Activated CD4-positive, CD25-positive, alpha-beta regulatory T cell (primary cell): ENCODE measurements at regions not wholly inside any gene's neighbourhood (a gene's known extent, or its start where the extent isn't known, plus 50 kb on each side); places are given as distances from the start of the nearest gene placed in this dataset.
"Not testable (repeated sequence)": the region's sequence is repeated elsewhere in the genome, so short reads cannot be mapped to it uniquely, and the experiment has no call there.

ENCODE experiments used
- DNase-seq, 4 experiments: peaks; one replicate each; lab custom pipeline; 2025; lab: John Stamatoyannopoulos, UW

GRCh38 chr10:90269699-90270098 is 568.3 kb downstream of the KIF20B start:
- no peak for DNase-seq

- no peak for DNase-seq
Observed at GRCh38 chr10:90274721-90275468, 573.5 kb downstream of the KIF20B start.

GRCh38 chr10:90276894-90277475 is 575.6 kb downstream of the KIF20B start:
- DNase-seq = no peak

DNA sequence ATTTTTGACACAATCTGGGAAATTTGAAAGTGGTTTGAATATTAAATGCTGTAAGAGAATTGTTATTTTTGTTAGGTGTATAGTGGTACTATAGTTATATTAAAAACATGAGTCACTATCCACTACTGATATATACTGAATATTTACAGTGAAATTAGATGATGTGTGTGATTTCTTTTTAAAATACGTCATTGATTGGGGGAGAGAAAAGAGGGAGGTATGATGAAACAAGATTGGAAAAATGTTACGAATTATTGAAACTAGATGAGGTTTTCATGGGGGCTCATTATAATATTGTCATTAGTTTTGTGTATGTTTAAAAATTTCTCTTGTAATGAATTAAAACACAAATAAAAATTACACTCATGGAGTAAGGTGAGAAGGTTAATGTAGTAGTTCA is 571.4 kb downstream of the HTR7 start:
- no peak for DNase-seq

DNA sequence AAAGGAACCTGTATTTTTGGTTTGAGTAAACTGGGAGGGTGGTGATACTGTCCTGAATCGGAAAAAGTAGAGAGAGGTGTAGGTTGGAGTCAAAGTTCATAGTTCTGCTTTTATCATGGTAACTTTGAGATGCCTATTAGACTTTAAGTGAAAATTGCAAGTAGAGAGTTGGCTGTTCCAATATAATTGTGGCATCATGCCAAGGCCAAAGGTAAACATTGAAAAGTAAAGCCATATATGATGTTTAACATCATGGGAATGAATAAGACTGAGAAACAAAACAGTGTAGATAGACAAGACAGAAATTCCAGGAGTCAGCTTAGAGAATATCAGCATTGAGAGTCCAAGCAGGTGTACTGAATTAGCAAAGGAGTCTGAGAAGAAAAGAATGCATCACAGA is 570.9 kb downstream of the HTR7 start:
- no peak for DNase-seq

GRCh38 chr10:90288391-90288933 is 569.4 kb downstream of the HTR7 start:
- no peak for DNase-seq

GRCh38 chr10:90289037-90289436 is 568.8 kb downstream of the HTR7 start:
- DNase-seq = no peak

DNA sequence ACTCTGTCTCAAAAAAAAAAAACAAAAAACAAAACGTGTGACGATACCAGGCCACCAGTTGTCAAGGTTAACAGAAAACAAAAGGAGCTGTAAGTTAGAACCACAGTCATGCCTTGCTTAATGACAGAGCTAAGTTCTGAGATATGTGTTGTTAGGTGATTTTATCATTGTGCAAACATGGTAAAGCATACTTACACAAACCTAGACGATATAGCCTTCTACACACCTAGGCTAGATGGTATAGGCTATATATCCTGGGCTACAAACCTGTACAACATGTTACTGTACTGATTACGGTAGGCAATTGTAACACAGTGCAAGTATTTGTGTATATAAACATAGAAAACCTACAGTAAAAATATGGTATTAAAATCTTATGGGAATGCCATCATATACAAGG is 564.2 kb downstream of the HTR7 start:
- DNase-seq = no peak

GRCh38 chr10:90294821-90295540 is 562.9 kb downstream of the HTR7 start:
- DNase-seq = not testable (repeated sequence)

GRCh38 chr10:90302031-90302430 is 555.8 kb downstream of the HTR7 start:
- not testable (repeated sequence) for DNase-seq

DNA sequence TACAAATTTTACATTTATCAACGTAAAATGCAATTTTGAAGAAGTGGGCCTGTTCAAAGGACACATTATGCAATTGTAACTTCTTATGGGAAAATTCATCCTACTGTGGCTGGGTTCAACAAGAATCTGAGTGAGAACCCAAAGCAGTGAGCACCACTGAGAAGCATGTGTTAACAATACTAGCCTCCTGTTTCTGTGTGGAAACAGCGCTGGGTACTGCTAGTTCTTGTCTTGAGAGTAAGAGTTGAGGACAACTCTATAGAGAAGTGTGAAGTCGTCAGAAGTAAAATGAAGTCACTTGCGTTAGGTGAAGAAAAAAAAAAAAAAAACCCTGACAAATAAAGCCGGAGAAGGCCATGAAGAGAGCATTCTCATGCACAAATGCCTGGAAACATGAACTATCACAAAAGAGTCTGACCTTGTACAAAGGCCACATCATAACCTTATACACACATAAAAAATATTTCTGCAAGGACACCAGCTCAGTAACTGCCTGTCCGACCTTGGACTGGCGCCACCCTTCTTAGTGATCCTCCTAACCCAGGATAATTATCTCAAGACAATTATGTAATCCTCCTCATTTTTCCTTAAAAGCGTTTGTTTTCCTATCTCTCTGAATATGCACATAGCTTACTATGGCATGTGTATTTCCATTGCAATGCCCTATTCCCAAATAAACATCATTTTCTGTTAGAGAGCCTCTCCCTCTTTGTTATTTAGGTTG is 554.9 kb downstream of the HTR7 start:
- DNase-seq = no peak

- no peak for DNase-seq
Observed at GRCh38 chr10:90304533-90304932, 553.3 kb downstream of the HTR7 start.

DNA sequence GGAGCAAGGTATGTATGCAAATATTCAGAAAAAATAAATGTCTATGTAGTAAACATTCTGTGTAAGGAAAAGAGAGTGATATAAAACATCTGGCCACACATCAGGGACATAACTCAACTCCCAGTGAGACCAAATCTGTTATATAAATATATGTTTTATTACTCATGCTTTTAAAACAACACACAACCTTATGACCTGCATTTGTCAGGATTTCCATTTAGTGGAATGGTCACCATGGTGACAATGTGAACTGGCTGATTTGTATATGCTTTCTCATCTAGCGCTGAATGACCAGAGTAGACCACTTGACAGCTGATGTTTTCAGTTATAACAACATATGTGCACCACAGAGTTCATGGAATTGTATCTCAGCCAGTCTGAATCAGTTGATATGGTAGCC is 551.7 kb downstream of the HTR7 start:
- DNase-seq = no peak

- DNase-seq = no peak
Observed at GRCh38 chr10:90308223-90308622, 549.6 kb downstream of the HTR7 start.

GRCh38 chr10:90313576-90314325 is 544.1 kb downstream of the HTR7 start:
- no peak for DNase-seq

DNA sequence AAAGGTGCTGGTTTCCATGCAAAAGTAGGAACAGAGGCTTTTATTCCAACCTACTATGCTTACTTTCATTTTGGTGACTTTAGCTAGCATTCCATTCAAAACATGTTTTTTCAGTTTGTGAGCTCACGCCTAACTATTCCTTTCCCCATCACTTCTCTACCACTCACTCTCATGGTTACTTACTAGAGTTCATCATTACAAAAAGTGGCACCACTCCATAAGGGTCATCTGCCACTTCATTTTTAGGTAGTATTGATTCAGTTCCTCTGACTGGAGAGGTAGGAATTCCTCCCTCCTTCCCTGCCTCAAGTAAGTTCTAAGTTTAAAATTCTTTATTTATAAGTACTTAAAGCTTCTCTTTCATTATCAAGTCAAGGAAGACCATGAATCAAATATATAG is 543.1 kb downstream of the HTR7 start:
- no peak for DNase-seq

- no peak for DNase-seq
Observed at GRCh38 chr10:90317172-90317571, 540.7 kb downstream of the HTR7 start.

DNA sequence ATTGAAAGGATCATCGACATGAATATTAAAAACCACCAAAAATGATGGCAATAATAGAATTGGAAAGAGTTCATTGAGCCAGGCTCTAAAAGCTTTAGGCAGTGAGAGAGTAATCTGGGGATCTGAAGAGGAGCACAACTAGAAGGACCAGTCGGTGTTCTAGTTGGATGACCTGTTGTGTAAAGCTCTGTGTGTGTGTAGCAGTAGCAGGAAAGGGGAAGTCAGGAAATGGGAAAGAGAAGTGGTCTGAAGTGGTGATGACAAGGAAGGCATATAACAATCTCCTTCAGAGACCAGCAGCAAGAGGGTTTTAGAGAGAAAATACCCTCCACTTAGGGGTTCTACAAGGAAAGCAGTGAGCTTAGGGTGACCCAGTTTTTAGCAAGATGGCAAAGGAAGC is 539.2 kb downstream of the HTR7 start:
- no peak for DNase-seq

GRCh38 chr10:90319188-90319914 is 538.5 kb downstream of the HTR7 start:
- DNase-seq = no peak

GRCh38 chr10:90321132-90321816 is 536.6 kb downstream of the HTR7 start:
- no peak for DNase-seq
